Stimulated activated CD4-positive, alpha-beta T cell treated with anti-CD3 and anti-CD28 coated beads, Interleukin-2, amount 100 ng/mL, for 48 hours (primary cell): ENCODE measurements at regions not wholly inside any gene's neighbourhood (a gene's known extent, or its start where the extent isn't known, plus 50 kb on each side); places are given as distances from the start of the nearest gene placed in this dataset.
"Not testable (repeated sequence)": the region's sequence is repeated elsewhere in the genome, so short reads cannot be mapped to it uniquely, and the experiment has no call there.

Experiments used
- DNase-seq, 2 donors: peaks; one replicate each; pipeline ENCODE4 v3.0.0-alpha.2; 2020

DNA sequence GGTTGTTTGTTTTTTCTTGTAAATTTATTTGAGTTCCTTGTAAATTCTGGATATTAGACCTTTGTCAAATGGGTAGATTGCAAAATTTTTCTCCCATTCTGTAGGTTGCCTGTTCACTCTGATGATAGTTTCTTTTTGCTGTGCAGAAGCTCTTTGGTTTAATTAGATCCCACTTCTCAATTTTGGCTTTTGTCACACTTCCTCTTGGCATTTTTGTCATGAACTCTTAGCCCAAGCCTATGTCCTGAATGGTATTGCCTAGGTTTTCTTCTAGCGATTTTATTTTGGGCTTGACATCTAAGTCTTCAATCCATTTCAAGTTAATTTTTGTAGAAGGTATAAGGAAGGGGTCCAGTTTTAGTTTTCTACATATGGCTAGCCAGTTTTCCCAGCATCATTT, 82.8 kb upstream of the PHACTR1 start:
- DNase-seq: not testable (repeated sequence)

GRCh38 chr6:12635375-12635774, 81.2 kb upstream of the PHACTR1 start:
- DNase-seq: no peak

- DNase-seq: no peak
These were observed 80.8 kb upstream of the PHACTR1 start for GRCh38 chr6:12635813-12636212.

DNA sequence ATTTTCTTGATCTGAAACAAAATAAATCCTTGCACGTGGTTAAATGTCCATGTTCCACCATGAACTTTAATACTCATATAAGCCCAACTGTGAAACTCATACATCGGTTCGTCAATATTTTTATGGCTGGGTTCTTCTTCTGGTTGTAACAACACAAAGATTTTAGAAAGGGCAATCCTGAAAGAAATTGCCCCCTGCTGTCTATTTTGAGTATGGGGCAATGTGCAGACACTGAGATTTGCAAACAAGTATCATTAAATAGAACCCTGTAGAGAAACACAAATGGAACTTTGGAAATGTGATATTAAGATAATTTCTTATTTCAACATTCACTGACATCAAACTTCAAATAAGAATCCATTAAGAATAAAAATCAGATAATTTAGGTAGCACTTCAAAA, 80.2 kb upstream of the PHACTR1 start:
- DNase-seq: no peak

GRCh38 chr6:12637960-12638641, 78.5 kb upstream of the PHACTR1 start:
- DNase-seq: peak; percentile 22 to 32

DNA sequence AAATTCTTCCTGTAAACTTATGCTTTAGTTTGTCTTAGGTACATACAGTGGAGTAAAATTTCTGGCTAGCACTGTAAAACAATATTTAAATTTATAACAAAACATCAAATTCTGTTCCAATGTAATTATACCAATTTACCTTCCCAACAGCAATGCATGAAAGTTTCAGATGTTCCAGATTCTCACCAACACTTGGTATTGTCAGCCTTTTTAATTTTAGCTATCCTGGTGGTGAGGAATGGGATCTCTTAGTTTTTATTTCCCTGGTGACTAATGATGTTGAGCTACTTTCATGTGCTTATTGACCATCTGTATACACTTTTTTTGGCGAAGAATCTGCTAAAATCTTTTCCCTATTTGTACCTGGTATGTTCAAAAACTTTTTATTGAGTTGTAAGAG, 76.1 kb upstream of the PHACTR1 start:
- DNase-seq: no peak

GRCh38 chr6:12641785-12642184, 74.8 kb upstream of the PHACTR1 start:
- DNase-seq: not testable (repeated sequence)

GRCh38 chr6:12645941-12646340, 70.6 kb upstream of the PHACTR1 start:
- no peak for DNase-seq

DNA sequence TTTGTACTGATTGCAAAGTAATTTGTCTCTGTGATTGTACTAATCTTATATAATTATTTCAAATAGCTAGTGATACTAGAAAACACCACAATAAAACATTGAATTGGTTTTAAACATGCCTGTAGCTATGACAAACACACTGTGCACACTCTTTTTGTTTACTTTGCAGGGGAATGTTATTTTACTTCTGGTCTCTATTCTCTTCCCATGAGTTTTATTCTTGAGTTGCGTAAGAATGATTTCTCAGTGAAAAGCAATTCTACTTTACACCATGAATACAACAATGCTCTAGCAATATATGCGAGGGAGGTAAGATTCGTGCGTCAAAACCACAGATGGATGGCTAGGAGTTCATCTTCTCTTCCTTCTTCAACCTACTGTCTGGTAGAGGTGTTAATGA, 68.4 kb upstream of the PHACTR1 start:
- DNase-seq: no peak

DNA sequence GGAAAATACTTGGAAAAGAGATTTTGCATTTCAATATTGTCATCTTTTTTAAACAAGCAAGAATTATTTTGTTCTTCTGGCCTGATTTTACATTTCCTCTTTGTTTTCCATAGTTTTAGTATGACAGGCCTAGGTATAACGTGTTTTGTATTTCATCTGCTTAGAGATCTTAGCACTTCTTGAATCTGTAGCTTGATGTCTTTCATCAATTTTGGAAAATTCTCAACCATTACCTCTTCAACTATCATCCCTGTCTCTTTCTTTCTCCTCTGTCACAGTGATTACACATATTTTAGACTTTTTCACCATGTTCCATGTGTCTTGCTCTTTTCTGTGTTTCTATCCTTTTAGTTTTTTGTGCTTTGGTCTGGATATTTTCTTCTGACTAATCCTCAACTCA, 67.2 kb upstream of the PHACTR1 start:
- DNase-seq: no peak

DNA sequence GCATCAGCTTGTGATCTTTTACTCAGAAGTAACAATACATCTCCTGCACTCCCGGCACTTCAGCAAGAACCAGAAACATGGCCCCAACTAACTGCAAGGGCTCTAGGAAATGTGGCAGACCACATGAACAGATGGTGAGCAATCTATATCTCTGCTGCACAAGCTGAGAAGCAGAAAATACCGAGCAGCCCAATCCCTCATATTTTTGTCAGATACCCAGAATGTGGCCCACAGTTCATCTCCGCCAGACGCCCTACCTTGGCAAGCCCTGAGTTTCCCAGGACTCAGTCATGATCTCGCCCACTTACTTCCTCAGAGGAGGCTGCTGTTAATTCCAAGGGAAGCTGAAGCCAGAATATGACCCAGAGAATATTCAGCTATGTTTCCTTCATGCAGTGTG, 63.1 kb upstream of the PHACTR1 start:
- no peak for DNase-seq

- DNase-seq: no peak
These were observed 62.5 kb upstream of the PHACTR1 start for GRCh38 chr6:12654107-12654506.

DNA sequence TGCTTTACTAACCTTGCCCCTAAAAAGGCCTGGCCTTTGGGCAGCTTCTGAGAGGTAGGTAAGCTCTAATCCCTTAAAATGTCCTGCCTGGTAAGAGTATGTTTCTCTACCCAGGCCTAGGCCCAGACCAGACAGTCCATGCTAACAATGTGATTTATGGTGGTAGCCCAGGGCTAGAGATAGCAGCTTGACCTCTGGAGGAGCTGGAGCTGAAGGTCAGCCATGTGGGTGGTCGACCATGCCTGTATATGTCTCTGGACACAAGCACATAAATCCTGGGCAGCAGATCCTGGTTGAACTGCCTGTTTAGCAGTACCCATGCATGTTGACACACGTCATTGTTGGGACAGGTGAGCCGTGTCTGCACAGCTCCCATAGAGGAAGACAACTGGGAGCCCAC, 62.1 kb upstream of the PHACTR1 start:
- no peak for DNase-seq

GRCh38 chr6:12656906-12657305, 59.7 kb upstream of the PHACTR1 start:
- no peak for DNase-seq

DNA sequence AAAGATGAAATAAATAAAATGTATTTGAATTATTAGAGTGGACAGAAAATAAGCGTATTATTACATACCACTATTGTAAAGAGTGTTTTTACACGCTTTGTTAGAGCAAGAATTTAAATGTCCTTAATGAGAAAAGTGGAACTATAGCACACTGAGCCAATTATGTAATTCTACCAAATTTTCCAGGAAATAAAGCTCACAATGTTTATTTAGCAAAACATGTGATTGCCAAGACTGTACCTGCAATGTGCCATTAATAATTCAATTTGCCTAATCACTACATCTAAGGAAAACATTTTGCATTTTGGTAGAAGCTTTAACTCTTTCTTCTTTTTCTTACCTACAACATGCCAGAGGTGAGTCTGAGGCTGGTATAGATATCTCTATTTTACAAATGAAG, 58.7 kb upstream of the PHACTR1 start:
- DNase-seq: no peak

DNA sequence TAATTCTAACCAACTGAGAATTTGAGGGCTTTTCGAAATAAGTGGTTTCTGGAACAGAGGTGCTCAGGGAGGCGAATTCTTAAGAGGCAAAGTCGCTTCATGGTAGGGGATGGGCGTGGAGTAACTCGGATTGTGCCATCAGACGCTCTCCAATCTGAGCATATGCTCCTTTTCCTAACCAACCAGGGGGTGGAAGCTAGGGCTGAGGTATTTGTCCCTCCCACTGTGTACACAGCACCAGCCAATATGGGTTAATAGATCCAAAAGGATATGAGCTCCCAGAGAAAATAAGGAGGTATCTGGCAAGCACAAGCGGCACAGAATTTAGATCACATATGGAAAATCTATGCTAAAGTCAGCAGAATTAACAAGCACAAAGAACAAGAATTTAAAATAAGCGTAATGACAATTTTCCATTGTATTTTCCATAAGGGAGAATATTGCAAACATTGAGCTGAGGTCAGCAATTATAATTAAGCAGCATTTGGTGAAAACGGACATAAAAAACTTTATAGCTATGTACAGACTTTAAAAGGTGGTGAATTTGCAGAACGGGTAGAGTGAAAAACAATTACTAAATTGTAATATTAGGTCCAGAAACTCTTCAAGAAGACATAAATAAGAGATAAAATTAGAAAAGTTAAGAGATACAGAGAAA, 55.0 kb upstream of the PHACTR1 start:
- no peak for DNase-seq
